ENCODE measurements at regions not wholly inside any gene's neighbourhood (a gene's known extent, or its start where the extent isn't known, plus 50 kb on each side); places are given as distances from the start of the nearest gene placed in this dataset.

- TF ChIP-seq RBBP5 (IDR thresholded peaks at IDR 0.05; ENCODE audit: borderline replicate concordance, low read depth, low read length) = no peak
- no peak for TF ChIP-seq CHD1 (IDR thresholded peaks at IDR 0.05; ENCODE audit: low read depth, low read length)
- TF ChIP-seq POLR2A (IDR thresholded peaks at IDR 0.05; ENCODE audit: control extremely low read depth in 1 of 2, low read depth in 2 of 2, low read length in 2 of 2) = no peak
- TF ChIP-seq MAFK (IDR thresholded peaks at IDR 0.05; ENCODE audit: low read depth, low read length) = no peak
- no peak for TF ChIP-seq SIN3A (conservative IDR thresholded peaks at IDR 0.05 in 1 of 2, IDR thresholded peaks at IDR 0.05 in 1 of 2; ENCODE audit: low read depth in 1 of 2, low read length in 2 of 2)
- TF ChIP-seq POLR2AphosphoS5 (IDR thresholded peaks at IDR 0.05; ENCODE audit: low read depth, low read length) = no peak
- TF ChIP-seq EP300 (IDR thresholded peaks at IDR 0.05; ENCODE audit: borderline replicate concordance in 1 of 2, low read depth in 2 of 2, low read length in 2 of 2) = no peak
Observed at GRCh38 chr11:13127161-13127560, 118.0 kb downstream of the RASSF10 start (continued).
